Transverse colon (tissue), 3 donors: ENCODE measurements at regions not wholly inside any gene's neighbourhood (a gene's known extent, or its start where the extent isn't known, plus 50 kb on each side); places are given as distances from the start of the nearest gene placed in this dataset.

ENCODE experiments used
- EP300 ChIP-seq: sonication (generic); formaldehyde crosslinking; IDR thresholded peaks from one replicate; pipeline ENCODE4 v1.6.1; 2017; ENCODE audit warnings: antibody characterized with exemption, low read depth
- POLR2A ChIP-seq: fragments of 450-650 bp; IDR thresholded peaks from one replicate; pipeline ENCODE4 v1.6.1; 2016; ENCODE audit warnings: antibody characterized with exemption, mild to moderate bottlenecking, moderate library complexity
- POLR2AphosphoS5 ChIP-seq, 3 donors: sonication (generic); formaldehyde crosslinking; IDR thresholded peaks; one replicate each; pipeline ENCODE4 v1.6.1; 2016; ENCODE audit warnings: antibody characterized with exemption in 3 of 3

GRCh38 chr13:77477299-77477848, 58.1 kb upstream of the SCEL start:
- TF ChIP-seq POLR2AphosphoS5 (IDR thresholded peaks at IDR 0.05) (no peak), POLR2A (no peak), EP300 (no peak)
